ENCODE measurements at regions not wholly inside any gene's neighbourhood (a gene's known extent, or its start where the extent isn't known, plus 50 kb on each side); places are given as distances from the start of the nearest gene placed in this dataset.

GRCh38 chr10:28442403-28442802 lies 90.5 kb upstream of the WAC start:
- TF ChIP-seq CTCF (IDR thresholded peaks at IDR 0.05; ENCODE audit: low read length) = no peak
- TF ChIP-seq EZH2 (optimal IDR thresholded peaks at IDR 0.05; ENCODE audit: low read depth, low read length) = no peak
- TF ChIP-seq EZH2phosphoT487 (IDR thresholded peaks at IDR 0.05; ENCODE audit: low read length) = no peak
